ENCODE measurements at regions not wholly inside any gene's neighbourhood (a gene's known extent, or its start where the extent isn't known, plus 50 kb on each side); places are given as distances from the start of the nearest gene placed in this dataset.

DNA sequence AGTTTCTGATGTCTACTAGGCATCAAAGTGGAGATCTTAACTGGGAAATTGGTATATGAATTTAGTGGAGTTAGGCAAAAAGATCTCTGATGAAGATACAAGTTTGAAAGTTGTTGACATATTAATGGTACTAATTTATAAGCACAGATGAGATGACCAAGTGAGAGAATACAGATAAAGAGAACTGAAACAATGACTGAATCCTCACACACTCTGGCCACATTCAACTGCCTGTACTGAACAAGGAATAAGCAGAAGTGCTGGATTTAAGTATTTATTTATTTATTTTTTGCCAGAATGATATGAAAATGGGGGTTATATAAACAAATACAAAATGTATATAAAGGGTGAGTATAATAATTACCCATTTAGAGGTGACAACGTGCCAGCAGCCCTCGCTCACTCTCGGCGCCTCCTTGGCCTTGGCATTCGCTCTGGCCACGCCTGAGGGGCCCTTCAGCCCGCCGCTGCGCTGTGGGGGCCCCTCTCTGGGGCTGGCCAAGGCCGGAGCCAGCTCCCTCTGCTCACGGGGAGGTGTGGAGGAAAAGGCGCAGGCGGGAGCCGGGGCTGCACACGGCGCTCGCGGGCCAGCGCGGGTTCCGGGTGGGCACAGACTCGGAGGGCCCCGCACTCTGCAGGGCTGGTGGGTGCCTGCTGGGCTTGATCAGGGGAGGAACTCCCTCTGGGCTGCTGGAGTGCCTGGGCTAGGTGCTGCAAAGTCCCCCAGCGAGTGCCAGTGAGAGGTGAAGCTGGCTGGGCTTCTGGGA, 1363.9 kb upstream of the CRIM1 start:
- no peaks in the 10 kb centered on the region for H3K4me1 ChIP-seq (ENCODE audit: control insufficient read depth in 4 of 4, insufficient read depth in 4 of 4, low read length in 3 of 4)
- no peak overlapping the region for H3K4me3 ChIP-seq (ENCODE audit: low read depth in 1 of 3, low read length in 3 of 3)
- 90% methylated on average over 24 of the region's 24 CpGs for WGBS
- H3K9ac ChIP-seq (ENCODE audit: low read depth in 1 of 2, low read length in 2 of 2): no peak overlapping the region
- H3K27me3 ChIP-seq (ENCODE audit: control insufficient read depth in 4 of 4, insufficient read depth in 4 of 4, low read length in 3 of 4): no peaks in the 10 kb centered on the region
- no peaks in the 10 kb centered on the region for H3K36me3 ChIP-seq (ENCODE audit: control insufficient read depth in 4 of 4, insufficient read depth in 3 of 4, low read depth in 1 of 4, low read length in 3 of 4)
- no peak for TF ChIP-seq HNF4A (conservative IDR thresholded peaks at IDR 0.05)
- no peak for TF ChIP-seq EGR1 (IDR thresholded peaks at IDR 0.05; ENCODE audit: low read depth in 2 of 2)
- no peak for TF ChIP-seq GABPA (IDR thresholded peaks at IDR 0.05 in 1 of 2, conservative IDR thresholded peaks at IDR 0.05 in 1 of 2)
- TF ChIP-seq, protein P1, sequence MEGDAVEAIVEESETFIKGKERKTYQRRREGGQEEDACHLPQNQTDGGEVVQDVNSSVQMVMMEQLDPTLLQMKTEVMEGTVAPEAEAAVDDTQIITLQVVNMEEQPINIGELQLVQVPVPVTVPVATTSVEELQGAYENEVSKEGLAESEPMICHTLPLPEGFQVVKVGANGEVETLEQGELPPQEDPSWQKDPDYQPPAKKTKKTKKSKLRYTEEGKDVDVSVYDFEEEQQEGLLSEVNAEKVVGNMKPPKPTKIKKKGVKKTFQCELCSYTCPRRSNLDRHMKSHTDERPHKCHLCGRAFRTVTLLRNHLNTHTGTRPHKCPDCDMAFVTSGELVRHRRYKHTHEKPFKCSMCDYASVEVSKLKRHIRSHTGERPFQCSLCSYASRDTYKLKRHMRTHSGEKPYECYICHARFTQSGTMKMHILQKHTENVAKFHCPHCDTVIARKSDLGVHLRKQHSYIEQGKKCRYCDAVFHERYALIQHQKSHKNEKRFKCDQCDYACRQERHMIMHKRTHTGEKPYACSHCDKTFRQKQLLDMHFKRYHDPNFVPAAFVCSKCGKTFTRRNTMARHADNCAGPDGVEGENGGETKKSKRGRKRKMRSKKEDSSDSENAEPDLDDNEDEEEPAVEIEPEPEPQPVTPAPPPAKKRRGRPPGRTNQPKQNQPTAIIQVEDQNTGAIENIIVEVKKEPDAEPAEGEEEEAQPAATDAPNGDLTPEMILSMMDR (IDR thresholded peaks at IDR 0.05; ENCODE audit: low read depth, low read length, missing input control): no peak
- no peak for TF ChIP-seq HNF4G (IDR thresholded peaks at IDR 0.05)
- TF ChIP-seq, protein P2, sequence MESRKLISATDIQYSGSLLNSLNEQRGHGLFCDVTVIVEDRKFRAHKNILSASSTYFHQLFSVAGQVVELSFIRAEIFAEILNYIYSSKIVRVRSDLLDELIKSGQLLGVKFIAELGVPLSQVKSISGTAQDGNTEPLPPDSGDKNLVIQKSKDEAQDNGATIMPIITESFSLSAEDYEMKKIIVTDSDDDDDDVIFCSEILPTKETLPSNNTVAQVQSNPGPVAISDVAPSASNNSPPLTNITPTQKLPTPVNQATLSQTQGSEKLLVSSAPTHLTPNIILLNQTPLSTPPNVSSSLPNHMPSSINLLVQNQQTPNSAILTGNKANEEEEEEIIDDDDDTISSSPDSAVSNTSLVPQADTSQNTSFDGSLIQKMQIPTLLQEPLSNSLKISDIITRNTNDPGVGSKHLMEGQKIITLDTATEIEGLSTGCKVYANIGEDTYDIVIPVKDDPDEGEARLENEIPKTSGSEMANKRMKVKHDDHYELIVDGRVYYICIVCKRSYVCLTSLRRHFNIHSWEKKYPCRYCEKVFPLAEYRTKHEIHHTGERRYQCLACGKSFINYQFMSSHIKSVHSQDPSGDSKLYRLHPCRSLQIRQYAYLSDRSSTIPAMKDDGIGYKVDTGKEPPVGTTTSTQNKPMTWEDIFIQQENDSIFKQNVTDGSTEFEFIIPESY (IDR thresholded peaks at IDR 0.05): no peak
- H3K9me3 ChIP-seq (ENCODE audit: control insufficient read depth in 4 of 4, low read length in 3 of 4): peaks cover 0 to 3% (median 0%) of the 10 kb centered on the region in 4 donors
- no peak overlapping the region for H3K27ac ChIP-seq (ENCODE audit: low read depth in 1 of 2, low read length in 2 of 2)
- DNase-seq (ENCODE audit: low spot score): no peak

DNA sequence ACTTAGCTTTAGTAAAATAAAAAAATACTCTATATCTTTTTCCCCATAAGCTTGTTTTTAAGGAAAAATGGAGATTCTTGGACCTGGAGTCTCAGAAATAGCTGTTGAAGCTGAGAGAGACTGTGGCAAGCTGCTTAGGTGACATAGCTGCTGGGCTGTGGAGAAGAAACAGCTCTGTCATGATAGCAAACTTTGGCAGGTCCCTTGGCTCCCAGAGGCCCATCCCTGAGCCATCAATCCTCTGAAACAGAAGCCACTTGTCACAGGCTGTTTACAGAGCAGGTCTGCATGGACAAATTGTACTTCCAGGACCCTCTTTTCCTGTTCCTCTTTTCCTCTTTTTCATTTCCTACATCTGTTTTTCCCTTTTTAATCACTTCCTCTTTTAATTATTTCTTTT, 1370.1 kb upstream of the CRIM1 start:
- Histone ChIP-seq H3K27me3 (ENCODE audit: control insufficient read depth in 4 of 4, insufficient read depth in 4 of 4, low read length in 3 of 4) (no peaks in the 10 kb centered on the region), H3K4me3 (ENCODE audit: low read depth in 1 of 3, low read length in 3 of 3) (no peak overlapping the region), H3K9ac (ENCODE audit: low read depth in 1 of 2, low read length in 2 of 2) (no peak overlapping the region), H3K4me1 (ENCODE audit: control insufficient read depth in 4 of 4, insufficient read depth in 4 of 4, low read length in 3 of 4) (no peaks in the 10 kb centered on the region), H3K9me3 (ENCODE audit: control insufficient read depth in 4 of 4, low read length in 3 of 4) (no peaks in the 10 kb centered on the region), H3K36me3 (ENCODE audit: control insufficient read depth in 4 of 4, insufficient read depth in 3 of 4, low read depth in 1 of 4, low read length in 3 of 4) (no peaks in the 10 kb centered on the region), H3K27ac (ENCODE audit: low read depth in 1 of 2, low read length in 2 of 2) (no peak overlapping the region)
- no peak for TF ChIP-seq JUND (IDR thresholded peaks at IDR 0.05)
- no peak for TF ChIP-seq HNF4A (conservative IDR thresholded peaks at IDR 0.05)
- TF ChIP-seq, protein P1 (IDR thresholded peaks at IDR 0.05; ENCODE audit: low read depth, low read length, missing input control): no peak
- TF ChIP-seq, protein P3, sequence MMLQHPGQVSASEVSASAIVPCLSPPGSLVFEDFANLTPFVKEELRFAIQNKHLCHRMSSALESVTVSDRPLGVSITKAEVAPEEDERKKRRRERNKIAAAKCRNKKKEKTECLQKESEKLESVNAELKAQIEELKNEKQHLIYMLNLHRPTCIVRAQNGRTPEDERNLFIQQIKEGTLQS (IDR thresholded peaks at IDR 0.05): no peak
- no peak for TF ChIP-seq RAD21 (IDR thresholded peaks at IDR 0.05)
- no peak for TF ChIP-seq TAF1 (conservative IDR thresholded peaks at IDR 0.05)
- no peak for TF ChIP-seq FOXA1 (IDR thresholded peaks at IDR 0.05)
- TF ChIP-seq RXRA (IDR thresholded peaks at IDR 0.05): no peak
- TF ChIP-seq, protein P4, sequence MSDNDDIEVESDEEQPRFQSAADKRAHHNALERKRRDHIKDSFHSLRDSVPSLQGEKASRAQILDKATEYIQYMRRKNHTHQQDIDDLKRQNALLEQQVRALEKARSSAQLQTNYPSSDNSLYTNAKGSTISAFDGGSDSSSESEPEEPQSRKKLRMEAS (IDR thresholded peaks at IDR 0.05): no peak
- TF ChIP-seq, protein P5, sequence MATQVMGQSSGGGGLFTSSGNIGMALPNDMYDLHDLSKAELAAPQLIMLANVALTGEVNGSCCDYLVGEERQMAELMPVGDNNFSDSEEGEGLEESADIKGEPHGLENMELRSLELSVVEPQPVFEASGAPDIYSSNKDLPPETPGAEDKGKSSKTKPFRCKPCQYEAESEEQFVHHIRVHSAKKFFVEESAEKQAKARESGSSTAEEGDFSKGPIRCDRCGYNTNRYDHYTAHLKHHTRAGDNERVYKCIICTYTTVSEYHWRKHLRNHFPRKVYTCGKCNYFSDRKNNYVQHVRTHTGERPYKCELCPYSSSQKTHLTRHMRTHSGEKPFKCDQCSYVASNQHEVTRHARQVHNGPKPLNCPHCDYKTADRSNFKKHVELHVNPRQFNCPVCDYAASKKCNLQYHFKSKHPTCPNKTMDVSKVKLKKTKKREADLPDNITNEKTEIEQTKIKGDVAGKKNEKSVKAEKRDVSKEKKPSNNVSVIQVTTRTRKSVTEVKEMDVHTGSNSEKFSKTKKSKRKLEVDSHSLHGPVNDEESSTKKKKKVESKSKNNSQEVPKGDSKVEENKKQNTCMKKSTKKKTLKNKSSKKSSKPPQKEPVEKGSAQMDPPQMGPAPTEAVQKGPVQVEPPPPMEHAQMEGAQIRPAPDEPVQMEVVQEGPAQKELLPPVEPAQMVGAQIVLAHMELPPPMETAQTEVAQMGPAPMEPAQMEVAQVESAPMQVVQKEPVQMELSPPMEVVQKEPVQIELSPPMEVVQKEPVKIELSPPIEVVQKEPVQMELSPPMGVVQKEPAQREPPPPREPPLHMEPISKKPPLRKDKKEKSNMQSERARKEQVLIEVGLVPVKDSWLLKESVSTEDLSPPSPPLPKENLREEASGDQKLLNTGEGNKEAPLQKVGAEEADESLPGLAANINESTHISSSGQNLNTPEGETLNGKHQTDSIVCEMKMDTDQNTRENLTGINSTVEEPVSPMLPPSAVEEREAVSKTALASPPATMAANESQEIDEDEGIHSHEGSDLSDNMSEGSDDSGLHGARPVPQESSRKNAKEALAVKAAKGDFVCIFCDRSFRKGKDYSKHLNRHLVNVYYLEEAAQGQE (IDR thresholded peaks at IDR 0.05): no peak
- TF ChIP-seq, protein P2 (IDR thresholded peaks at IDR 0.05): no peak
- TF ChIP-seq GABPA (IDR thresholded peaks at IDR 0.05 in 1 of 2, conservative IDR thresholded peaks at IDR 0.05 in 1 of 2): no peak
- no peak for DNase-seq (ENCODE audit: low spot score)
